Calu3 (cell line): ENCODE measurements at regions not wholly inside any gene's neighbourhood (a gene's known extent, or its start where the extent isn't known, plus 50 kb on each side); places are given as distances from the start of the nearest gene placed in this dataset.
"Not testable (repeated sequence)": the region's sequence is repeated elsewhere in the genome, so short reads cannot be mapped to it uniquely, and the experiment has no call there.

ENCODE experiments used
- BruUV-seq: library from RNA; stranded (reverse); fragments of 400-500 nt; replicated peaks from 2 replicates; lab custom pipeline; 2021; lab: Mats Ljungman, UMichigan
- CTCF ChIA-PET: fragments of 300-600 bp; sonication (Branson Sonifier 250); formaldehyde crosslinking; loops from one replicate; lab custom pipeline; 2022; ENCODE audit warnings: antibody characterized with exemption; lab: Charles Lee
- DNase-seq: peaks from one replicate; pipeline ENCODE4 v3.0.0; 2022
- H3K27ac Mint-ChIP-seq: one replicate; pipeline ENCODE4 v1.8.0; 2022; ENCODE audit warnings: mixed read lengths; ENCODE audit not compliant: unreplicated experiment
- H3K27me3 Mint-ChIP-seq: one replicate; pipeline ENCODE4 v1.8.0; 2022; ENCODE audit warnings: mixed read lengths; ENCODE audit not compliant: unreplicated experiment
- H3K36me3 Mint-ChIP-seq: one replicate; pipeline ENCODE4 v1.8.0; 2022; ENCODE audit warnings: mild to moderate bottlenecking, moderate library complexity, mixed read lengths; ENCODE audit not compliant: insufficient read depth, unreplicated experiment
- H3K4me1 Mint-ChIP-seq: one replicate; pipeline ENCODE4 v1.8.0; 2022; ENCODE audit warnings: mild to moderate bottlenecking, low read depth, mixed read lengths; ENCODE audit not compliant: unreplicated experiment
- H3K4me3 Mint-ChIP-seq: one replicate; pipeline ENCODE4 v1.8.0; 2022; ENCODE audit warnings: mild to moderate bottlenecking, low read depth, moderate library complexity, mixed read lengths; ENCODE audit not compliant: unreplicated experiment
- H3K9me3 Mint-ChIP-seq: one replicate; pipeline ENCODE4 v1.8.0; 2022; ENCODE audit warnings: low read depth, mixed read lengths; ENCODE audit not compliant: unreplicated experiment
- CTCF ChIP-seq: fragments of 200-600 bp; IDR thresholded peaks from one replicate; pipeline ENCODE4 v1.8.0; 2022; ENCODE audit warnings: antibody characterized with exemption; ENCODE audit not compliant: unreplicated experiment
- intact Hi-C: fragments of 100-400 bp; cut with micrococcal nuclease; formaldehyde crosslinking; loops from one replicate; pipeline ENCODE4 v1.10.0; 2022; ENCODE audit not compliant: unreplicated experiment

GRCh38 chr1:69090752-69091151, 477.0 kb upstream of the LRRC7 start:
- H3K4me1 Mint-ChIP-seq, result no peaks in the 10 kb centered on the region
- H3K27ac Mint-ChIP-seq, result no peak overlapping the region
- TF ChIP-seq CTCF, result no peak
- no peak for DNase-seq
- peaks cover 12% of the 10 kb centered on the region for H3K9me3 Mint-ChIP-seq
- H3K27me3 Mint-ChIP-seq, result no peaks in the 10 kb centered on the region
- CTCF ChIA-PET, result no interaction called here
- no peak overlapping the region for H3K4me3 Mint-ChIP-seq
- no TSS peak for BruUV-seq
- intact Hi-C loops, result no loop called here
- no peaks in the 10 kb centered on the region for H3K36me3 Mint-ChIP-seq

- H3K27ac Mint-ChIP-seq, H3K4me3 Mint-ChIP-seq, CTCF ChIA-PET, intact Hi-C loops, DNase-seq, H3K4me1 Mint-ChIP-seq, H3K36me3 Mint-ChIP-seq, H3K27me3 Mint-ChIP-seq, BruUV-seq: not testable (repeated sequence)
- H3K9me3 Mint-ChIP-seq, result peaks cover 14% of the 10 kb centered on the region
Measured at GRCh38 chr1:69102058-69102457, 465.7 kb upstream of the LRRC7 start.

- DNase-seq, result no peak
- BruUV-seq, result no TSS peak
- no peak overlapping the region for H3K4me3 Mint-ChIP-seq
- no peaks in the 10 kb centered on the region for H3K27me3 Mint-ChIP-seq
- intact Hi-C loops, result no loop called here
- H3K9me3 Mint-ChIP-seq, result peaks cover 15% of the 10 kb centered on the region
- TF ChIP-seq CTCF, result no peak
- CTCF ChIA-PET, result no interaction called here
- H3K4me1 Mint-ChIP-seq, result no peaks in the 10 kb centered on the region
- H3K36me3 Mint-ChIP-seq, result no peaks in the 10 kb centered on the region
- H3K27ac Mint-ChIP-seq, result no peak overlapping the region
Measured at GRCh38 chr1:69103213-69103612, 464.5 kb upstream of the LRRC7 start.

GRCh38 chr1:69103705-69104385, 463.9 kb upstream of the LRRC7 start:
- CTCF ChIA-PET, result no interaction called here
- no TSS peak for BruUV-seq
- Mint-ChIP-seq H3K36me3 (no peaks in the 10 kb centered on the region), H3K27me3 (no peaks in the 10 kb centered on the region), H3K4me3 (no peak overlapping the region), H3K27ac (no peak overlapping the region), H3K4me1 (no peaks in the 10 kb centered on the region), H3K9me3 (peaks cover 17% of the 10 kb centered on the region)
- TF ChIP-seq CTCF, result no peak
- intact Hi-C loops, result no loop called here
- DNase-seq, result no peak

GRCh38 chr1:69104894-69105293, 462.8 kb upstream of the LRRC7 start:
- DNase-seq, result no peak
- intact Hi-C loops, result no loop called here
- BruUV-seq, result no TSS peak
- CTCF ChIA-PET, result no interaction called here
- Mint-ChIP-seq H3K4me1 (no peaks in the 10 kb centered on the region), H3K9me3 (peaks cover 17% of the 10 kb centered on the region), H3K27ac (no peak overlapping the region), H3K4me3 (no peak overlapping the region), H3K36me3 (no peaks in the 10 kb centered on the region), H3K27me3 (no peaks in the 10 kb centered on the region)
- no peak for TF ChIP-seq CTCF
